ENCODE measurements at regions not wholly inside any gene's neighbourhood (a gene's known extent, or its start where the extent isn't known, plus 50 kb on each side); places are given as distances from the start of the nearest gene placed in this dataset.
"Not testable (repeated sequence)": the region's sequence is repeated elsewhere in the genome, so short reads cannot be mapped to it uniquely, and the experiment has no call there.

DNA sequence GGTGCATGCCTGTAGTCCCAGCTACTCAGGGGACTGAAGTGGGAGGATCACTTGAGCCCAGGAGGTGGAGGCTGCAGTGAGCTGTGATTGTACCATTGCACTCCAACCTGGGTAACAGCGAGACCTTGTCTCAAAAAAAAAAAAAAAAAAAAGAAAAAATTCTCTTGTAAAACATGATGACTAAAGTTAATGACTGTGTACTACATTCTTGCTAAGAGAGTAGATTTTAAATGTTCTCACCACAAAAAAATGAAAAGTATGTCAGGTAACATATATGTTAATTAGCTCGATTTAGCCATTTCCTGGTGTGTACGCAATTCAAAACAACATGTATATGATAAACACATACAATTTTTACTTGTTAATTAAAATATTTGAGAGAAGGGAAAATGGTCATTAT is 480.7 kb upstream of the RGS6 start:
- H3K4me3 ChIP-seq (ENCODE audit: low read depth, low read length) = no peak overlapping the region
- TF ChIP-seq, protein P1, sequence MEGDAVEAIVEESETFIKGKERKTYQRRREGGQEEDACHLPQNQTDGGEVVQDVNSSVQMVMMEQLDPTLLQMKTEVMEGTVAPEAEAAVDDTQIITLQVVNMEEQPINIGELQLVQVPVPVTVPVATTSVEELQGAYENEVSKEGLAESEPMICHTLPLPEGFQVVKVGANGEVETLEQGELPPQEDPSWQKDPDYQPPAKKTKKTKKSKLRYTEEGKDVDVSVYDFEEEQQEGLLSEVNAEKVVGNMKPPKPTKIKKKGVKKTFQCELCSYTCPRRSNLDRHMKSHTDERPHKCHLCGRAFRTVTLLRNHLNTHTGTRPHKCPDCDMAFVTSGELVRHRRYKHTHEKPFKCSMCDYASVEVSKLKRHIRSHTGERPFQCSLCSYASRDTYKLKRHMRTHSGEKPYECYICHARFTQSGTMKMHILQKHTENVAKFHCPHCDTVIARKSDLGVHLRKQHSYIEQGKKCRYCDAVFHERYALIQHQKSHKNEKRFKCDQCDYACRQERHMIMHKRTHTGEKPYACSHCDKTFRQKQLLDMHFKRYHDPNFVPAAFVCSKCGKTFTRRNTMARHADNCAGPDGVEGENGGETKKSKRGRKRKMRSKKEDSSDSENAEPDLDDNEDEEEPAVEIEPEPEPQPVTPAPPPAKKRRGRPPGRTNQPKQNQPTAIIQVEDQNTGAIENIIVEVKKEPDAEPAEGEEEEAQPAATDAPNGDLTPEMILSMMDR (IDR thresholded peaks at IDR 0.05; ENCODE audit: low read depth, low read length) = no peak
- no peak for DNase-seq (ENCODE audit: low read depth, low spot score)
- in situ Hi-C loops (cut with HindIII; ENCODE audit: low sequenced_read_pairs) = no loop called here

DNA sequence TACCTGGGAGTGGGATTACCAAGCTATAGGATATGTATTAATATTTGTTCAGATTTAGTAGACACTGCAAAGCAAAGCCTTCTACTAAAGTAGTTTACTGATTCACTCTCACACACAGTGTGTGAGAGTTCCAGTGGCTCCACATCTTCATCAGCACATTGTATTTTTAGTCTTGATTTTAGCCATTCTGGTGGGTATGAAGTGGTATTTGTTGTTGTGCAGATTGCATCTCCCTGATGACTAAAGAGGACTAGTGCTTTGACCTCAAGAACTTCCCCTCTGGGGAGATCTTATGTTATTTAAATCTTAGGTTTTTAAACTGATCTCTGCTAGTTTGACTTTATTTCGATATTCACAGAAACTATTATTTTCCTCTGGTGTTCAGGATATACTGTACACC is 479.7 kb upstream of the RGS6 start:
- DNase-seq (ENCODE audit: low read depth, low spot score) = no peak
- TF ChIP-seq, protein P1 (IDR thresholded peaks at IDR 0.05; ENCODE audit: low read depth, low read length) = no peak
- no peak overlapping the region for H3K4me3 ChIP-seq (ENCODE audit: low read depth, low read length)
- in situ Hi-C loops (cut with HindIII; ENCODE audit: low sequenced_read_pairs) = no loop called here

- TF ChIP-seq, protein P1 (IDR thresholded peaks at IDR 0.05; ENCODE audit: low read depth, low read length) = no peak
- H3K4me3 ChIP-seq (ENCODE audit: low read depth, low read length) = no peak overlapping the region
- no peak for DNase-seq (ENCODE audit: low read depth, low spot score)
- in situ Hi-C loops (cut with HindIII; ENCODE audit: low sequenced_read_pairs) = no loop called here
These were observed 479.2 kb upstream of the RGS6 start for GRCh38 chr14:71452987-71453386.

GRCh38 chr14:71454010-71454409 is 478.2 kb upstream of the RGS6 start:
- DNase-seq (ENCODE audit: low read depth, low spot score) = no peak

GRCh38 chr14:71454513-71455332 is 477.5 kb upstream of the RGS6 start:
- H3K4me3 ChIP-seq (ENCODE audit: low read depth, low read length) = no peak overlapping the region
- in situ Hi-C loops (cut with HindIII; ENCODE audit: low sequenced_read_pairs) = no loop called here
- TF ChIP-seq, protein P1 (IDR thresholded peaks at IDR 0.05; ENCODE audit: low read depth, low read length) = no peak
- no peak for DNase-seq (ENCODE audit: low read depth, low spot score)

More at GRCh38 chr14:71454010-71454409, 478.2 kb upstream of the RGS6 start:
- TF ChIP-seq, protein P1 (IDR thresholded peaks at IDR 0.05; ENCODE audit: low read depth, low read length) = no peak
- H3K4me3 ChIP-seq (ENCODE audit: low read depth, low read length) = no peak overlapping the region
- in situ Hi-C loops (cut with HindIII; ENCODE audit: low sequenced_read_pairs) = no loop called here

DNA sequence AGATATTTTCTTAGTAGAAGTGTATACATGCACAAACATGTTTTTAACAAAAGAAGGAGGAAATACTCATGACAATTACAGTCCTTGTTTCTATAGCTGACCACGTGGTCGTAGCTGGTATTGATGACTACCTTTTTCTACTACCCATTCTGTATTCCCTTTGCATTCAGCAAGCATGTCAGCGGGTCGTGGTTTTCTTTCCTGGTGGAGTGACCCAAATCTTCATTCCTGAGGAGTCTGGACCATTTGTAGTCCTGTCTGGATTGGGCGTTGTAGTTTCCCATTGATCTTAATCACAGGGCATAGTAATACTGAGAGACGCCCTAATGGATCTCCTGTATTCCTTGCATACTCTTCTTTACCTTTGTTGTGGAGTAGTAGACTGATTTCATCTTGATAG is 472.1 kb upstream of the RGS6 start:
- no peak for DNase-seq (ENCODE audit: low read depth, low spot score)
- in situ Hi-C loops (cut with HindIII; ENCODE audit: low sequenced_read_pairs) = no loop called here
- H3K4me3 ChIP-seq (ENCODE audit: low read depth, low read length) = no peak overlapping the region
- TF ChIP-seq, protein P1 (IDR thresholded peaks at IDR 0.05; ENCODE audit: low read depth, low read length) = no peak

DNA sequence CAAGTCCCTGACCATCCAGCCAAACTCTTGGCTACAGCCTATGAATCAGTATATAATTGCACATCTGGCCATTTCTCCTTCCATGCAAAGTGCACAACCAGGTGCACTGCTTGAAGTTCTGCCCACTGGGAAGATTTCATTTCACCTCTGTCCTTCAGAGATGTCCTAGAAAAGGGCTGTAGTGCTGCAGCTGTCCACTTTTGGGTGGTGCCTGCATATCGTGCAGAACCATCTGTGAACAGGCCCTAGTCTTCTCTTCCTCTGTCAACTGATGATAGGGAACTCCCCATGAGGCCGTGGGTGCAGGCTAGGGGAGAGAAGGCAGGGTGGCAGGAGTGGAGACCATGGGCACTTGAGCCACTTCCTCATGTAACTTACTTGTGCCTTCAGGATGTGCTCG is 470.6 kb upstream of the RGS6 start:
- in situ Hi-C loops (cut with HindIII; ENCODE audit: low sequenced_read_pairs); DNase-seq (ENCODE audit: low read depth, low spot score): not testable (repeated sequence)

More for the DNA sequence above, 470.6 kb upstream of the RGS6 start:
- H3K4me3 ChIP-seq (ENCODE audit: low read depth, low read length) = not testable (repeated sequence)

Data from astrocyte of the spinal cord (primary cell).